Thyroid gland (tissue), 4 donors: ENCODE measurements at regions not wholly inside any gene's neighbourhood (a gene's known extent, or its start where the extent isn't known, plus 50 kb on each side); places are given as distances from the start of the nearest gene placed in this dataset.

ENCODE experiments used
- POLR2A ChIP-seq, 2 donors: fragments of 450-650 bp; IDR thresholded peaks; one replicate each; pipeline ENCODE4 v1.6.1; 2017; ENCODE audit warnings: antibody characterized with exemption in 2 of 2, mild to moderate bottlenecking in 2 of 2, moderate library complexity in 1 of 2
- TF ChIP-seq, protein P1 (sequence below), 6 experiments: fragments of 200-600 bp in 3 of 6; fragments of 450-650 bp in 3 of 6; sonication (generic) in 3 of 6; IDR thresholded peaks; one replicate each; pipeline ENCODE4 v1.5.1; 2016 to 2019; ENCODE audit warnings: antibody characterized with exemption in 6 of 6, mild to moderate bottlenecking in 2 of 6, inconsistent platforms in 1 of 6, moderate library complexity in 1 of 6

DNA sequence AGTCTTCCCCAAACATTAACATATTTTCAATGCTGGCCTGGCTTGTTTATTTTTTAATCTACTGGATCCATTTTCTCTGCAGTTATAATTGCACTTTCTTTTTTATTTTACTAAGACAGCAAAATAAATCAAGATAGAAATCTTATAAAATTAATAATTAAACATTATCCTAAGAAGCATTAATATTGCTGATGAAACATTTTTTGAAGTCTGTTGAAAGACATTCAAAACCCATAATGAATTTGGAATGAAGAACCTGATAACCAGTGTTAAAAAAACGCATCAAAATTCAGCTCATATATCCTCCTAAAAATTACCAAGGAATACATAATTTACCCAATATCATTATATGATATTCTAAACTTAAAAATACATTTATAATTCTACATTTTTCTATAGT is 675.7 kb upstream of the PRMT6 start:
- TF ChIP-seq POLR2A (IDR thresholded peaks at IDR 0.05) = no peak
- TF ChIP-seq, protein P1, sequence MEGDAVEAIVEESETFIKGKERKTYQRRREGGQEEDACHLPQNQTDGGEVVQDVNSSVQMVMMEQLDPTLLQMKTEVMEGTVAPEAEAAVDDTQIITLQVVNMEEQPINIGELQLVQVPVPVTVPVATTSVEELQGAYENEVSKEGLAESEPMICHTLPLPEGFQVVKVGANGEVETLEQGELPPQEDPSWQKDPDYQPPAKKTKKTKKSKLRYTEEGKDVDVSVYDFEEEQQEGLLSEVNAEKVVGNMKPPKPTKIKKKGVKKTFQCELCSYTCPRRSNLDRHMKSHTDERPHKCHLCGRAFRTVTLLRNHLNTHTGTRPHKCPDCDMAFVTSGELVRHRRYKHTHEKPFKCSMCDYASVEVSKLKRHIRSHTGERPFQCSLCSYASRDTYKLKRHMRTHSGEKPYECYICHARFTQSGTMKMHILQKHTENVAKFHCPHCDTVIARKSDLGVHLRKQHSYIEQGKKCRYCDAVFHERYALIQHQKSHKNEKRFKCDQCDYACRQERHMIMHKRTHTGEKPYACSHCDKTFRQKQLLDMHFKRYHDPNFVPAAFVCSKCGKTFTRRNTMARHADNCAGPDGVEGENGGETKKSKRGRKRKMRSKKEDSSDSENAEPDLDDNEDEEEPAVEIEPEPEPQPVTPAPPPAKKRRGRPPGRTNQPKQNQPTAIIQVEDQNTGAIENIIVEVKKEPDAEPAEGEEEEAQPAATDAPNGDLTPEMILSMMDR (IDR thresholded peaks at IDR 0.05) = no peak
